ENCODE measurements at regions not wholly inside any gene's neighbourhood (a gene's known extent, or its start where the extent isn't known, plus 50 kb on each side); places are given as distances from the start of the nearest gene placed in this dataset.

GRCh38 chr2:53096351-53096750 is 671.3 kb upstream of the CHAC2 start:
- Histone ChIP-seq H4K12ac (ENCODE audit: low read depth, low read length) (no peak overlapping the region), H2BK5ac (ENCODE audit: low read depth, low read length, poor library complexity) (no peak overlapping the region), H3K79me2 (ENCODE audit: control insufficient read depth, insufficient read depth, low read length, poor library complexity) (no peaks in the 10 kb centered on the region), H4K8ac (ENCODE audit: low read depth, low read length) (no peak overlapping the region), H3K4ac (ENCODE audit: low read depth, low read length) (no peak overlapping the region), H2BK12ac (ENCODE audit: low read length) (no peak overlapping the region), H3K14ac (ENCODE audit: low read length) (no peak overlapping the region), H3K36me3 (ENCODE audit: control insufficient read depth in 1 of 2, insufficient read depth in 2 of 2, low read length in 2 of 2) (no peaks in the 10 kb centered on the region), H3K4me2 (ENCODE audit: low read length) (no peak overlapping the region), H2BK120ac (ENCODE audit: insufficient read depth, low read length, poor library complexity) (no peak overlapping the region), H3K27ac (ENCODE audit: low read depth, low read length) (no peak overlapping the region), H3K4me3 (ENCODE audit: low read depth, low read length) (no peak overlapping the region), H4K91ac (ENCODE audit: low read depth, low read length) (no peak overlapping the region), H3K4me1 (ENCODE audit: control insufficient read depth in 1 of 2, insufficient read depth in 2 of 2, low read length in 2 of 2) (no peaks in the 10 kb centered on the region), H3K9ac (ENCODE audit: low read length) (no peak overlapping the region), H3K79me1 (ENCODE audit: low read length) (no peaks in the 10 kb centered on the region), H3K9me3 (ENCODE audit: insufficient read depth, low read depth, low read length) (no peaks in the 10 kb centered on the region), H2AFZ (ENCODE audit: insufficient read depth, low read length, poor library complexity) (no peak overlapping the region), H2AK5ac (ENCODE audit: low read length) (no peak overlapping the region), H3K18ac (ENCODE audit: low read length) (no peak overlapping the region), H3K23ac (ENCODE audit: low read length) (no peak overlapping the region), H3K27me3 (ENCODE audit: insufficient read depth, low read length) (no peaks in the 10 kb centered on the region)
- no CpG with 5 or more reads among the region's 4 CpGs for WGBS (ENCODE audit: extremely low coverage, insufficient coverage, insufficient read length)
- DNase-seq: no peak

- H2AK5ac ChIP-seq (ENCODE audit: low read length): no peak overlapping the region
- no peaks in the 10 kb centered on the region for H3K79me2 ChIP-seq (ENCODE audit: control insufficient read depth, insufficient read depth, low read length, poor library complexity)
- H4K12ac ChIP-seq (ENCODE audit: low read depth, low read length): no peak overlapping the region
- no peaks in the 10 kb centered on the region for H3K36me3 ChIP-seq (ENCODE audit: control insufficient read depth in 1 of 2, insufficient read depth in 2 of 2, low read length in 2 of 2)
- no peaks in the 10 kb centered on the region for H3K79me1 ChIP-seq (ENCODE audit: low read length)
- no peak for DNase-seq
- no peak overlapping the region for H3K4me2 ChIP-seq (ENCODE audit: low read length)
- no peak overlapping the region for H2BK120ac ChIP-seq (ENCODE audit: insufficient read depth, low read length, poor library complexity)
- WGBS (ENCODE audit: extremely low coverage, insufficient coverage, insufficient read length): no CpG with 5 or more reads among the region's 1 CpG
- no peak overlapping the region for H3K4ac ChIP-seq (ENCODE audit: low read depth, low read length)
- no peaks in the 10 kb centered on the region for H3K4me1 ChIP-seq (ENCODE audit: control insufficient read depth in 1 of 2, insufficient read depth in 2 of 2, low read length in 2 of 2)
- H3K27me3 ChIP-seq (ENCODE audit: insufficient read depth, low read length): no peaks in the 10 kb centered on the region
- no peak overlapping the region for H2BK5ac ChIP-seq (ENCODE audit: low read depth, low read length, poor library complexity)
- H3K9me3 ChIP-seq (ENCODE audit: insufficient read depth, low read depth, low read length): no peaks in the 10 kb centered on the region
- H3K14ac ChIP-seq (ENCODE audit: low read length): no peak overlapping the region
- H4K8ac ChIP-seq (ENCODE audit: low read depth, low read length): no peak overlapping the region
- no peak overlapping the region for H3K23ac ChIP-seq (ENCODE audit: low read length)
- H2AFZ ChIP-seq (ENCODE audit: insufficient read depth, low read length, poor library complexity): no peak overlapping the region
- no peak overlapping the region for H2BK12ac ChIP-seq (ENCODE audit: low read length)
- H3K9ac ChIP-seq (ENCODE audit: low read length): no peak overlapping the region
- H3K27ac ChIP-seq (ENCODE audit: low read depth, low read length): no peak overlapping the region
- no peak overlapping the region for H4K91ac ChIP-seq (ENCODE audit: low read depth, low read length)
- H3K4me3 ChIP-seq (ENCODE audit: low read depth, low read length): no peak overlapping the region
- H3K18ac ChIP-seq (ENCODE audit: low read length): no peak overlapping the region
These were observed 671.9 kb upstream of the CHAC2 start for GRCh38 chr2:53095664-53096063.

DNA sequence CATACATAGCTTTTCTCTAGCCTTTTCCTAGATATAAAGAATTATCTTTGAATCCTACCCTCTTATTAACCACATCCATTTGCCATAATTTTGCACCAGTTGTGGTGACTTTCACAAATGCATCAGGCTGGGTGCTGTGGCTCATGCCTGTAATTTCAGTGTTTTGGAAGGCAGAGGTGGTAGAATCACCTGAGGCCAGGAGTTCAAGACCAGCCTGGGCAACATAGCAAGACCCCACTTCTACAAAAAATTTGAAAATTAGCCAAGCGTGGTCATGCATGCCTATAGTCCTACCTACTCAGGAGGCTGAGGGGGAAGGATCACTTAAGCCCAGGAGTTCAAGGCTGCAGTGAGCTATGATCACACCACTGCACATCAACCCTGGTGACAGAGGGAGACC is 672.4 kb upstream of the CHAC2 start:
- no peak overlapping the region for H4K8ac ChIP-seq (ENCODE audit: low read depth, low read length)
- H3K4ac ChIP-seq (ENCODE audit: low read depth, low read length): no peak overlapping the region
- H4K91ac ChIP-seq (ENCODE audit: low read depth, low read length): no peak overlapping the region
- H3K79me2 ChIP-seq (ENCODE audit: control insufficient read depth, insufficient read depth, low read length, poor library complexity): no peaks in the 10 kb centered on the region
- no peak overlapping the region for H2BK5ac ChIP-seq (ENCODE audit: low read depth, low read length, poor library complexity)
- H3K9me3 ChIP-seq (ENCODE audit: insufficient read depth, low read depth, low read length): no peaks in the 10 kb centered on the region
- no peak for DNase-seq
- no peak overlapping the region for H3K23ac ChIP-seq (ENCODE audit: low read length)
- no peak overlapping the region for H3K4me3 ChIP-seq (ENCODE audit: low read depth, low read length)
- H2AK5ac ChIP-seq (ENCODE audit: low read length): no peak overlapping the region
- no peak overlapping the region for H3K4me2 ChIP-seq (ENCODE audit: low read length)
- no peaks in the 10 kb centered on the region for H3K79me1 ChIP-seq (ENCODE audit: low read length)
- H4K12ac ChIP-seq (ENCODE audit: low read depth, low read length): no peak overlapping the region
- H2BK120ac ChIP-seq (ENCODE audit: insufficient read depth, low read length, poor library complexity): no peak overlapping the region
- no peak overlapping the region for H3K27ac ChIP-seq (ENCODE audit: low read depth, low read length)
- H3K36me3 ChIP-seq (ENCODE audit: control insufficient read depth in 1 of 2, insufficient read depth in 2 of 2, low read length in 2 of 2): no peaks in the 10 kb centered on the region
- H3K9ac ChIP-seq (ENCODE audit: low read length): no peak overlapping the region
- WGBS (ENCODE audit: extremely low coverage, insufficient coverage, insufficient read length): no CpG with 5 or more reads among the region's 1 CpG
- H2BK12ac ChIP-seq (ENCODE audit: low read length): no peak overlapping the region
- H3K14ac ChIP-seq (ENCODE audit: low read length): no peak overlapping the region
- no peak overlapping the region for H2AFZ ChIP-seq (ENCODE audit: insufficient read depth, low read length, poor library complexity)
- H3K18ac ChIP-seq (ENCODE audit: low read length): no peak overlapping the region
- H3K4me1 ChIP-seq (ENCODE audit: control insufficient read depth in 1 of 2, insufficient read depth in 2 of 2, low read length in 2 of 2): no peaks in the 10 kb centered on the region
- H3K27me3 ChIP-seq (ENCODE audit: insufficient read depth, low read length): no peaks in the 10 kb centered on the region

GRCh38 chr2:53093355-53093754 is 674.2 kb upstream of the CHAC2 start:
- Histone ChIP-seq H2BK120ac (ENCODE audit: insufficient read depth, low read length, poor library complexity) (no peak overlapping the region), H2BK5ac (ENCODE audit: low read depth, low read length, poor library complexity) (no peak overlapping the region)

More at GRCh38 chr2:53093355-53093754, 674.2 kb upstream of the CHAC2 start:
- no peak overlapping the region for H2AFZ ChIP-seq (ENCODE audit: insufficient read depth, low read length, poor library complexity)
- H3K36me3 ChIP-seq (ENCODE audit: control insufficient read depth in 1 of 2, insufficient read depth in 2 of 2, low read length in 2 of 2): no peaks in the 10 kb centered on the region
- no peaks in the 10 kb centered on the region for H3K79me1 ChIP-seq (ENCODE audit: low read length)
- no peak overlapping the region for H3K4me2 ChIP-seq (ENCODE audit: low read length)
- no peak overlapping the region for H2BK12ac ChIP-seq (ENCODE audit: low read length)
- no peak overlapping the region for H4K12ac ChIP-seq (ENCODE audit: low read depth, low read length)
- no peak for DNase-seq
- H3K27ac ChIP-seq (ENCODE audit: low read depth, low read length): no peak overlapping the region
- no peak overlapping the region for H3K9ac ChIP-seq (ENCODE audit: low read length)
- no peaks in the 10 kb centered on the region for H3K4me1 ChIP-seq (ENCODE audit: control insufficient read depth in 1 of 2, insufficient read depth in 2 of 2, low read length in 2 of 2)
- H3K4ac ChIP-seq (ENCODE audit: low read depth, low read length): no peak overlapping the region
- H3K4me3 ChIP-seq (ENCODE audit: low read depth, low read length): no peak overlapping the region
- no peaks in the 10 kb centered on the region for H3K9me3 ChIP-seq (ENCODE audit: insufficient read depth, low read depth, low read length)
- no peaks in the 10 kb centered on the region for H3K79me2 ChIP-seq (ENCODE audit: control insufficient read depth, insufficient read depth, low read length, poor library complexity)
- no peak overlapping the region for H4K8ac ChIP-seq (ENCODE audit: low read depth, low read length)
- H2AK5ac ChIP-seq (ENCODE audit: low read length): no peak overlapping the region
- no peak overlapping the region for H3K23ac ChIP-seq (ENCODE audit: low read length)
- H3K18ac ChIP-seq (ENCODE audit: low read length): no peak overlapping the region
- WGBS (ENCODE audit: extremely low coverage, insufficient coverage, insufficient read length): no CpG with 5 or more reads among the region's 1 CpG
- H4K91ac ChIP-seq (ENCODE audit: low read depth, low read length): no peak overlapping the region
- no peak overlapping the region for H3K14ac ChIP-seq (ENCODE audit: low read length)
- H3K27me3 ChIP-seq (ENCODE audit: insufficient read depth, low read length): no peaks in the 10 kb centered on the region

Measured in trophoblast cell (in vitro differentiated cells and primary cell).